Endothelial cell of umbilical vein (primary cell): ENCODE measurements at regions not wholly inside any gene's neighbourhood (a gene's known extent, or its start where the extent isn't known, plus 50 kb on each side); places are given as distances from the start of the nearest gene placed in this dataset.

Source experiments
- BruUV-seq: library from RNA; stranded (reverse); fragments of 400-500 nt; replicated peaks from 2 replicates; lab custom pipeline; 2021; lab: Mats Ljungman, UMichigan
- CTCF ChIA-PET: fragments of 300-600, 350-600 bp; sonication (Branson Sonifier 250); formaldehyde crosslinking; loops from one replicate; lab custom pipeline; 2021; ENCODE audit warnings: antibody characterized with exemption, inconsistent platforms; lab: Charles Lee
- POLR2A ChIA-PET: fragments of 300-600, 350-600 bp; sonication (Branson Sonifier 250); formaldehyde crosslinking; loops from one replicate; lab custom pipeline; 2021; ENCODE audit warnings: antibody characterized with exemption, inconsistent platforms; lab: Charles Lee
- DNase-seq: peaks from one replicate; pipeline ENCODE4 v3.0.0-alpha.2; 2011; ENCODE audit warnings: low read depth, low spot score
- FAIRE-seq: peaks from 2 replicates; lab custom pipeline; 2011; peaks lifted over from hg19 to GRCh38; lab: Jason Lieb, UNC
- H2AFZ ChIP-seq: 2 replicates; pipeline ENCODE4 v1.6.0; 2012; ENCODE audit warnings: low read depth, low read length, control low read depth, inconsistent platforms
- H3K27ac ChIP-seq: 2 replicates; pipeline ENCODE4 v1.5.1; 2011; ENCODE audit warnings: low read depth, mild to moderate bottlenecking, control low read depth, low read length, moderate library complexity; ENCODE audit not compliant: insufficient read depth
- H3K27me3 ChIP-seq, 2 experiments: 2 replicates each; pipeline versions ENCODE4 v1.6.0 to v1.6.1; 2011; ENCODE audit warnings: low read length in 2 of 2, mixed read lengths in 1 of 2; ENCODE audit not compliant: control insufficient read depth in 2 of 2, insufficient read depth in 2 of 2
- H3K36me3 ChIP-seq, 2 experiments: 2 replicates in 1 of 2; 3 replicates in 1 of 2; pipeline ENCODE4 v1.5.1; 2011; ENCODE audit warnings: low read length in 2 of 2, mild to moderate bottlenecking in 1 of 2, moderate library complexity in 1 of 2; ENCODE audit not compliant: control insufficient read depth in 2 of 2, insufficient read depth in 2 of 2; ENCODE audit errors: extremely low read depth in 1 of 2
- H3K4me1 ChIP-seq: 3 replicates; pipeline ENCODE4 v1.5.1; 2011; ENCODE audit warnings: mild to moderate bottlenecking, low read length; ENCODE audit not compliant: control insufficient read depth, insufficient read depth; ENCODE audit errors: extremely low read depth
- H3K4me2 ChIP-seq: 2 replicates; pipeline ENCODE4 v1.6.1; 2011; ENCODE audit warnings: low read length, control low read depth, mixed read lengths; ENCODE audit not compliant: insufficient read depth
- H3K4me3 ChIP-seq, 3 experiments: fragments of 200-600 bp in 1 of 3; sonication (generic), shearing (Covaris generic) in 1 of 3; replicated peaks in 1 of 3; 2 replicates each; pipeline ENCODE4 v1.5.1; 2011 to 2016; ENCODE audit warnings: control low read depth in 3 of 3, low read length in 3 of 3, mild to moderate bottlenecking in 2 of 3, inconsistent platforms in 1 of 3, low read depth in 1 of 3, moderate library complexity in 1 of 3; ENCODE audit not compliant: insufficient read depth in 1 of 3
- H3K79me2 ChIP-seq: 2 replicates; pipeline ENCODE4 v1.6.0; 2012; ENCODE audit warnings: low read length, inconsistent platforms; ENCODE audit not compliant: control insufficient read depth, insufficient read depth
- H3K9ac ChIP-seq: replicated peaks from 2 replicates; pipeline ENCODE3; 2011; ENCODE audit warnings: low read length, control low read depth; ENCODE audit not compliant: insufficient read depth; ENCODE audit errors: extremely low read depth
- H3K9me1 ChIP-seq: replicated peaks from 3 replicates; pipeline ENCODE4 v1.6.0; 2011; ENCODE audit warnings: mild to moderate bottlenecking, low read length; ENCODE audit not compliant: control insufficient read depth, insufficient read depth; ENCODE audit errors: extremely low read depth
- H3K9me3 ChIP-seq: replicated peaks from 2 replicates; pipeline ENCODE4 v1.5.1; 2012; ENCODE audit warnings: low read length, inconsistent platforms; ENCODE audit not compliant: control insufficient read depth, insufficient read depth
- H4K20me1 ChIP-seq: replicated peaks from 2 replicates; pipeline ENCODE3; 2011; ENCODE audit warnings: mild to moderate bottlenecking, low read length; ENCODE audit not compliant: control insufficient read depth, insufficient read depth; ENCODE audit errors: extremely low read depth
- CTCF ChIP-seq, 2 donors: IDR thresholded peaks; 1 replicate in 1 of 2; 2 replicates in 1 of 2; pipeline ENCODE4 v1.5.1; 2011; ENCODE audit warnings: low read length in 2 of 2, mild to moderate bottlenecking in 2 of 2, moderate library complexity in 2 of 2, control low read depth in 1 of 2, inconsistent platforms in 1 of 2, low read depth in 1 of 2; ENCODE audit not compliant: insufficient read depth in 1 of 2; ENCODE audit errors: extremely low read depth in 1 of 2
- EZH2 ChIP-seq: IDR thresholded peaks from 2 replicates; pipeline ENCODE4 v1.6.1; 2012; ENCODE audit warnings: borderline replicate concordance, low read depth, mild to moderate bottlenecking, moderate library complexity, low read length, inconsistent platforms; ENCODE audit not compliant: severe bottlenecking
- FOS ChIP-seq: IDR thresholded peaks from 2 replicates; pipeline ENCODE4 v1.6.1; 2011; ENCODE audit warnings: mild to moderate bottlenecking, low read length, moderate library complexity, borderline replicate concordance; ENCODE audit not compliant: insufficient read depth
- GATA2 ChIP-seq: IDR thresholded peaks from 2 replicates; pipeline ENCODE4 v1.7.0; 2011; ENCODE audit warnings: low read depth, mild to moderate bottlenecking, moderate library complexity, mixed read lengths, low read length; ENCODE audit not compliant: insufficient read length, insufficient read depth
- JUN ChIP-seq: IDR thresholded peaks from 2 replicates; pipeline ENCODE4 v1.6.1; 2011; ENCODE audit warnings: borderline replicate concordance, low read depth; ENCODE audit not compliant: insufficient read length, insufficient read depth
- MAX ChIP-seq: IDR thresholded peaks from 2 replicates; pipeline ENCODE4 v1.6.1; 2011; ENCODE audit not compliant: insufficient read depth, insufficient read length
- MYC ChIP-seq: IDR thresholded peaks from one replicate; pipeline ENCODE4 v1.6.1; 2011; ENCODE audit warnings: mild to moderate bottlenecking, low read depth, low read length
- POLR2A ChIP-seq: IDR thresholded peaks from 2 replicates; pipeline ENCODE4 v1.6.1; 2012; ENCODE audit warnings: low read depth, mild to moderate bottlenecking, control low read depth, low read length
- POLR2AphosphoS5 ChIP-seq: IDR thresholded peaks from 2 replicates; pipeline ENCODE4 v1.6.1; 2012; ENCODE audit warnings: low read depth, mild to moderate bottlenecking, control low read depth, low read length, moderate library complexity; ENCODE audit not compliant: insufficient read depth
- dilution Hi-C: fragments of 300-500 bp; cut with MboI; formaldehyde crosslinking; loops from one replicate; pipeline ENCODE4 v1.15.0; 2019; ENCODE audit warnings: low sequenced_read_pairs; ENCODE audit not compliant: extremely low pct_ligation_motif_present
- intact Hi-C: fragments of 100-400 bp; cut with micrococcal nuclease; formaldehyde crosslinking; loops from one replicate; pipeline ENCODE4 v1.10.0; 2022

GRCh38 chr6:148085631-148086331 is 256.9 kb upstream of the SASH1 start:
- Histone ChIP-seq H3K9me3 (no peaks in the 10 kb centered on the region), H3K4me2 (no peak overlapping the region), H3K9me1 (no peaks in the 10 kb centered on the region), H2AFZ (no peak overlapping the region), H3K27ac (no peak overlapping the region), H3K79me2 (no peaks in the 10 kb centered on the region), H3K9ac (no peak overlapping the region), H3K4me3 (no peak overlapping the region), H3K4me1 (peaks cover 13% of the 10 kb centered on the region), H4K20me1 (no peaks in the 10 kb centered on the region), H3K27me3 (no peaks in the 10 kb centered on the region), H3K36me3 (no peaks in the 10 kb centered on the region)
- TF ChIP-seq GATA2, result no peak
- no peak for TF ChIP-seq POLR2AphosphoS5
- TF ChIP-seq MAX, result no peak
- TF ChIP-seq FOS, result no peak
- dilution Hi-C loops, result no loop called here
- FAIRE-seq, result no peak
- CTCF ChIA-PET, result interaction anchor here (0.6 kb wide), 1 partner anchor 240 kb away, joined by 3 read pairs; no protein-coding TSS in a partner anchor
- POLR2A ChIA-PET, result no interaction called here
- no TSS peak for BruUV-seq
- intact Hi-C loops, result no loop called here
- no peak for DNase-seq

- H3K4me3 ChIP-seq, result no peak overlapping the region
- H2AFZ ChIP-seq, result no peak overlapping the region
- dilution Hi-C loops, result no loop called here
- no peaks in the 10 kb centered on the region for H3K27me3 ChIP-seq
- H3K9ac ChIP-seq, result no peak overlapping the region
- peaks cover 13% of the 10 kb centered on the region for H3K4me1 ChIP-seq
- TF ChIP-seq MYC, result no peak
- TF ChIP-seq MAX, result no peak
- no peak for TF ChIP-seq POLR2A
- TF ChIP-seq EZH2, result no peak
- TF ChIP-seq POLR2AphosphoS5, result no peak
- TF ChIP-seq CTCF (IDR thresholded peaks at IDR 0.05; ENCODE audit: extremely low read depth in 1 of 2, insufficient read depth in 1 of 2, low read depth in 1 of 2, low read length in 2 of 2), result no peak
- TF ChIP-seq GATA2, result no peak
- TF ChIP-seq JUN, result no peak
- no peak for TF ChIP-seq FOS
- no peaks in the 10 kb centered on the region for H3K9me3 ChIP-seq
- H3K79me2 ChIP-seq, result no peaks in the 10 kb centered on the region
- BruUV-seq, result no TSS peak
- no peak for FAIRE-seq
- no peak overlapping the region for H3K27ac ChIP-seq
- H4K20me1 ChIP-seq, result no peaks in the 10 kb centered on the region
- intact Hi-C loops, result no loop called here
- no peaks in the 10 kb centered on the region for H3K9me1 ChIP-seq
- no peaks in the 10 kb centered on the region for H3K36me3 ChIP-seq
- ChIA-PET CTCF (no interaction called here), POLR2A (no interaction called here)
- no peak overlapping the region for H3K4me2 ChIP-seq
- DNase-seq, result no peak
Measured at GRCh38 chr6:148086386-148086785, 256.3 kb upstream of the SASH1 start.
